Parathyroid adenoma (tissue), 2 donors: ENCODE measurements at regions not wholly inside any gene's neighbourhood (a gene's known extent, or its start where the extent isn't known, plus 50 kb on each side); places are given as distances from the start of the nearest gene placed in this dataset.

Source experiments
- H2AFZ ChIP-seq: fragments of 300-600 bp; sonication (generic); one replicate; pipeline ENCODE4 v1.7.0; 2017; ENCODE audit warnings: antibody characterized with exemption, mild to moderate bottlenecking
- H3K27ac ChIP-seq: fragments of 300-600 bp; sonication (generic); one replicate; pipeline ENCODE4 v1.7.0; 2017
- H3K27me3 ChIP-seq: fragments of 300-600 bp; sonication (generic); one replicate; pipeline ENCODE4 v1.7.0; 2017; ENCODE audit warnings: low read length; ENCODE audit not compliant: control insufficient read depth, insufficient read depth
- H3K36me3 ChIP-seq: fragments of 300-600 bp; sonication (generic); one replicate; pipeline ENCODE4 v1.7.0; 2017; ENCODE audit warnings: low read length; ENCODE audit not compliant: control insufficient read depth, insufficient read depth
- H3K4me1 ChIP-seq: fragments of 300-600 bp; sonication (generic); one replicate; pipeline ENCODE4 v1.7.0; 2017; ENCODE audit warnings: control low read depth
- H3K4me2 ChIP-seq: fragments of 300-600 bp; sonication (generic); one replicate; pipeline ENCODE4 v1.7.0; 2017; ENCODE audit warnings: low read length
- H3K4me3 ChIP-seq: fragments of 300-600 bp; sonication (generic); one replicate; pipeline ENCODE4 v1.7.0; 2017; ENCODE audit warnings: low read depth, low read length
- H3K79me2 ChIP-seq: fragments of 300-600 bp; sonication (generic); one replicate; pipeline ENCODE4 v1.7.0; 2017; ENCODE audit warnings: control low read depth
- H3K9ac ChIP-seq: fragments of 300-600 bp; sonication (generic); one replicate; pipeline ENCODE4 v1.7.0; 2017; ENCODE audit warnings: mild to moderate bottlenecking
- H3K9me3 ChIP-seq: fragments of 300-600 bp; sonication (generic); one replicate; pipeline ENCODE4 v1.7.0; 2017; ENCODE audit warnings: low read length; ENCODE audit not compliant: control insufficient read depth
- CTCF ChIP-seq: fragments of 300-600 bp; sonication (generic); IDR thresholded peaks from one replicate; pipeline ENCODE4 v1.7.0; 2017; ENCODE audit warnings: antibody characterized with exemption, mild to moderate bottlenecking
- donor health status: primary hyperparathyroidism.

GRCh38 chr4:146059151-146059550, 116.4 kb upstream of the LSM6 start:
- Histone ChIP-seq H3K27me3 (no peaks in the 10 kb centered on the region), H3K9ac (no peak overlapping the region), H3K36me3 (no peaks in the 10 kb centered on the region), H3K27ac (no peak overlapping the region), H3K4me2 (no peak overlapping the region), H3K4me3 (no peak overlapping the region), H3K4me1 (no peaks in the 10 kb centered on the region), H2AFZ (no peak overlapping the region), H3K9me3 (no peaks in the 10 kb centered on the region), H3K79me2 (no peaks in the 10 kb centered on the region)
- TF ChIP-seq CTCF, result no peak

GRCh38 chr4:146058531-146058930, 117.0 kb upstream of the LSM6 start:
- Histone ChIP-seq H3K4me2 (no peak overlapping the region), H3K79me2 (no peaks in the 10 kb centered on the region), H3K4me3 (no peak overlapping the region), H3K36me3 (no peaks in the 10 kb centered on the region), H3K27me3 (no peaks in the 10 kb centered on the region), H3K4me1 (no peaks in the 10 kb centered on the region), H2AFZ (no peak overlapping the region), H3K9me3 (no peaks in the 10 kb centered on the region), H3K9ac (no peak overlapping the region), H3K27ac (no peak overlapping the region)
- no peak for TF ChIP-seq CTCF

- no peak overlapping the region for H2AFZ ChIP-seq
- no peaks in the 10 kb centered on the region for H3K36me3 ChIP-seq
- no peaks in the 10 kb centered on the region for H3K79me2 ChIP-seq
- H3K4me1 ChIP-seq, result no peaks in the 10 kb centered on the region
- H3K4me2 ChIP-seq, result no peak overlapping the region
- no peak overlapping the region for H3K27ac ChIP-seq
- H3K4me3 ChIP-seq, result no peak overlapping the region
- TF ChIP-seq CTCF, result no peak
- no peaks in the 10 kb centered on the region for H3K9me3 ChIP-seq
- no peak overlapping the region for H3K9ac ChIP-seq
- no peaks in the 10 kb centered on the region for H3K27me3 ChIP-seq
Observed at GRCh38 chr4:146054676-146055075, 116.1 kb upstream of the ZNF827 start.

GRCh38 chr4:146053891-146054290, 115.3 kb upstream of the ZNF827 start:
- Histone ChIP-seq H3K36me3 (no peaks in the 10 kb centered on the region), H3K4me2 (no peak overlapping the region), H3K4me1 (no peaks in the 10 kb centered on the region), H3K27ac (no peak overlapping the region), H3K27me3 (no peaks in the 10 kb centered on the region), H3K9me3 (no peaks in the 10 kb centered on the region), H2AFZ (no peak overlapping the region), H3K4me3 (no peak overlapping the region), H3K9ac (no peak overlapping the region), H3K79me2 (no peaks in the 10 kb centered on the region)
- no peak for TF ChIP-seq CTCF

- H3K36me3 ChIP-seq, result no peaks in the 10 kb centered on the region
- no peak for TF ChIP-seq CTCF
Observed at GRCh38 chr4:146051728-146052391, 113.2 kb upstream of the ZNF827 start.

More at GRCh38 chr4:146051728-146052391, 113.2 kb upstream of the ZNF827 start:
- Histone ChIP-seq H3K9ac (no peak overlapping the region), H3K27ac (no peak overlapping the region), H3K79me2 (no peaks in the 10 kb centered on the region), H3K9me3 (no peaks in the 10 kb centered on the region), H3K4me1 (no peaks in the 10 kb centered on the region), H3K27me3 (no peaks in the 10 kb centered on the region), H3K4me2 (no peak overlapping the region), H3K4me3 (no peak overlapping the region), H2AFZ (no peak overlapping the region)
